ENCODE measurements at regions not wholly inside any gene's neighbourhood (a gene's known extent, or its start where the extent isn't known, plus 50 kb on each side); places are given as distances from the start of the nearest gene placed in this dataset.

- TF ChIP-seq CTCF (IDR thresholded peaks at IDR 0.05), result no peak
Observed at GRCh38 chr14:53695692-53696214, 260.9 kb downstream of the BMP4 start.

- TF ChIP-seq CTCF (IDR thresholded peaks at IDR 0.05), result no peak
Observed at GRCh38 chr14:53692885-53693284, 263.7 kb downstream of the BMP4 start.

GRCh38 chr14:53692451-53692850, 264.2 kb downstream of the BMP4 start:
- no peak for TF ChIP-seq CTCF (IDR thresholded peaks at IDR 0.05)

- TF ChIP-seq CTCF (IDR thresholded peaks at IDR 0.05), result no peak
Observed at GRCh38 chr14:53683229-53683628, 273.4 kb downstream of the BMP4 start.

- TF ChIP-seq CTCF (IDR thresholded peaks at IDR 0.05), result no peak
Observed at GRCh38 chr14:53672526-53672925, 284.1 kb downstream of the BMP4 start.

GRCh38 chr14:53670701-53671100, 285.9 kb downstream of the BMP4 start:
- no peak for TF ChIP-seq CTCF (IDR thresholded peaks at IDR 0.05)

GRCh38 chr14:53668897-53669296, 287.7 kb downstream of the BMP4 start:
- TF ChIP-seq CTCF (IDR thresholded peaks at IDR 0.05), result no peak

GRCh38 chr14:53663709-53664108, 292.9 kb downstream of the BMP4 start:
- peak; percentile 33; the same call in 1 of the 2 replicates for TF ChIP-seq CTCF (IDR thresholded peaks at IDR 0.05)

Data from LNCAP (cell line).